ENCODE measurements at regions not wholly inside any gene's neighbourhood (a gene's known extent, or its start where the extent isn't known, plus 50 kb on each side); places are given as distances from the start of the nearest gene placed in this dataset.

DNA sequence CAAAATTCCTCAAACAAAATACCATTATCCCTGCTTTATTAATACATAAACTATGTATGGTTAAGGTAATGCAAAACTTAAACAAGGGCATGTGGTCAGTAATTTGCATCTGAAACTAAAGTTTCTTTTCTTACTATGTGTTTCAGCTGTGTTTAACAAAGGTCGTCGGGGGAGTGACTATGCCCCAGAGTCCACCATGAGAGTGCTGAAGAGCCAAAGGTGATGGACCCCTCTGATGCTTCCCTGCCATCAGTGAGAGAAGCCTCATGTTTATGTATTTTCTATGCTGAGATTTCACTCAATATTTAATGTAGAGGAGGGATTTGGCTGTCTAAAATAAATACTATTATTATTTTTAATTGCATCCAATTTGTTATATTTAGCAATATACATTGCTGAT is 707.2 kb upstream of the REG3G start:
- TF ChIP-seq, protein P1, sequence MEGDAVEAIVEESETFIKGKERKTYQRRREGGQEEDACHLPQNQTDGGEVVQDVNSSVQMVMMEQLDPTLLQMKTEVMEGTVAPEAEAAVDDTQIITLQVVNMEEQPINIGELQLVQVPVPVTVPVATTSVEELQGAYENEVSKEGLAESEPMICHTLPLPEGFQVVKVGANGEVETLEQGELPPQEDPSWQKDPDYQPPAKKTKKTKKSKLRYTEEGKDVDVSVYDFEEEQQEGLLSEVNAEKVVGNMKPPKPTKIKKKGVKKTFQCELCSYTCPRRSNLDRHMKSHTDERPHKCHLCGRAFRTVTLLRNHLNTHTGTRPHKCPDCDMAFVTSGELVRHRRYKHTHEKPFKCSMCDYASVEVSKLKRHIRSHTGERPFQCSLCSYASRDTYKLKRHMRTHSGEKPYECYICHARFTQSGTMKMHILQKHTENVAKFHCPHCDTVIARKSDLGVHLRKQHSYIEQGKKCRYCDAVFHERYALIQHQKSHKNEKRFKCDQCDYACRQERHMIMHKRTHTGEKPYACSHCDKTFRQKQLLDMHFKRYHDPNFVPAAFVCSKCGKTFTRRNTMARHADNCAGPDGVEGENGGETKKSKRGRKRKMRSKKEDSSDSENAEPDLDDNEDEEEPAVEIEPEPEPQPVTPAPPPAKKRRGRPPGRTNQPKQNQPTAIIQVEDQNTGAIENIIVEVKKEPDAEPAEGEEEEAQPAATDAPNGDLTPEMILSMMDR (IDR thresholded peaks at IDR 0.05 in 4 of 5, conservative IDR thresholded peaks at IDR 0.05 in 1 of 5) = no peak
- TF ChIP-seq POLR2A (IDR thresholded peaks at IDR 0.05) = no peak
